ENCODE measurements at regions not wholly inside any gene's neighbourhood (a gene's known extent, or its start where the extent isn't known, plus 50 kb on each side); places are given as distances from the start of the nearest gene placed in this dataset.
"Not testable (repeated sequence)": the region's sequence is repeated elsewhere in the genome, so short reads cannot be mapped to it uniquely, and the experiment has no call there.

DNA sequence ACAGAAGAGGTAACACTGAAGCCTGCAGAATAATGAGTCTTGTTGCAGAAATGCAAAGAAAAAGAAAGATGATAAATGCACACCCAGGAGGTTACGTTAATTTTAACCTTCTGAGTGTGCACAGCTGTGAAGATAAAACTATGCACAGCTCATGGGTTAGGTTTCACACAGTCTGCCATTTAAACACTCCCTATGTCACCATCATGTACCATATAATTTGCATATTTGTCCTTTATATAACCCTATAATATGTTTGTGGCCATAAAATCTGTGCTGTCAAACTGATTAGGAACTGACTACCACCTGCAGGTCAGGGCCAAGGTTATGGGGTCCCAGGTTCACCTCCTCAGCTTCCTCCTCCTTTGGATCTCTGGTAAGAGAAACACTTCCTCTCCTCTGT lies 205.5 kb downstream of the RPIA start:
- no peak for DNase-seq (ENCODE audit: low spot score)
- ChIA-PET CTCF (interaction anchor here (1.1 to 1.8 kb wide), 3 partner anchors 17 to 157 kb away, joined by 3 to 6 read pairs (median 3); no protein-coding TSS in a partner anchor), POLR2A (ENCODE audit: low non-redundant PET) (no interaction called here)
- TF ChIP-seq, protein P1, sequence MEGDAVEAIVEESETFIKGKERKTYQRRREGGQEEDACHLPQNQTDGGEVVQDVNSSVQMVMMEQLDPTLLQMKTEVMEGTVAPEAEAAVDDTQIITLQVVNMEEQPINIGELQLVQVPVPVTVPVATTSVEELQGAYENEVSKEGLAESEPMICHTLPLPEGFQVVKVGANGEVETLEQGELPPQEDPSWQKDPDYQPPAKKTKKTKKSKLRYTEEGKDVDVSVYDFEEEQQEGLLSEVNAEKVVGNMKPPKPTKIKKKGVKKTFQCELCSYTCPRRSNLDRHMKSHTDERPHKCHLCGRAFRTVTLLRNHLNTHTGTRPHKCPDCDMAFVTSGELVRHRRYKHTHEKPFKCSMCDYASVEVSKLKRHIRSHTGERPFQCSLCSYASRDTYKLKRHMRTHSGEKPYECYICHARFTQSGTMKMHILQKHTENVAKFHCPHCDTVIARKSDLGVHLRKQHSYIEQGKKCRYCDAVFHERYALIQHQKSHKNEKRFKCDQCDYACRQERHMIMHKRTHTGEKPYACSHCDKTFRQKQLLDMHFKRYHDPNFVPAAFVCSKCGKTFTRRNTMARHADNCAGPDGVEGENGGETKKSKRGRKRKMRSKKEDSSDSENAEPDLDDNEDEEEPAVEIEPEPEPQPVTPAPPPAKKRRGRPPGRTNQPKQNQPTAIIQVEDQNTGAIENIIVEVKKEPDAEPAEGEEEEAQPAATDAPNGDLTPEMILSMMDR (conservative IDR thresholded peaks at IDR 0.05; ENCODE audit: low read depth) = no peak
- no peak overlapping the region for H3K27ac ChIP-seq

DNA sequence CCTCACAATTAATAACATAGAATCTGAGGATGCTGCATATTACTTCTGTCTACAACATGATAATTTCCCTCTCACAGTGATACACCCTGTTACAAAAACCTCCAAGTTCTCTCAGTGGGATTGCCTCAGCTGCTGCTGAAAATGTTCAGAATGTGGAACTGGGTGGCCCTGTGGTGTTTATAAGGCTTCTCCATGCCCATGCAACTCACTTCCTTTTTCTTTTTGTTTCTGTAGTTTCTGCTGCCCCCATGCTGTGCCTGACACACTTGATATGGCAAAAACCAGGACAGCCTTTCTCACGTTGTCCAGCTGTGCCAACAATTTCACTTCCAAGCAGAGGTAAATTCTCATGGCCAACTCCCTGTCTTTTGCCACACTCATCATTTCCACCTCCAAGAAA lies 206.2 kb downstream of the RPIA start:
- POLR2A ChIA-PET (ENCODE audit: low non-redundant PET) = no interaction called here
- TF ChIP-seq, protein P1 (conservative IDR thresholded peaks at IDR 0.05; ENCODE audit: low read depth) = no peak
- no peak for DNase-seq (ENCODE audit: low spot score)
- no peak overlapping the region for H3K27ac ChIP-seq
- CTCF ChIA-PET = interaction anchor here (0.6 to 1.8 kb wide), 4 partner anchors 17 to 157 kb away, joined by 3 to 6 read pairs (median 3); no protein-coding TSS in a partner anchor

DNA sequence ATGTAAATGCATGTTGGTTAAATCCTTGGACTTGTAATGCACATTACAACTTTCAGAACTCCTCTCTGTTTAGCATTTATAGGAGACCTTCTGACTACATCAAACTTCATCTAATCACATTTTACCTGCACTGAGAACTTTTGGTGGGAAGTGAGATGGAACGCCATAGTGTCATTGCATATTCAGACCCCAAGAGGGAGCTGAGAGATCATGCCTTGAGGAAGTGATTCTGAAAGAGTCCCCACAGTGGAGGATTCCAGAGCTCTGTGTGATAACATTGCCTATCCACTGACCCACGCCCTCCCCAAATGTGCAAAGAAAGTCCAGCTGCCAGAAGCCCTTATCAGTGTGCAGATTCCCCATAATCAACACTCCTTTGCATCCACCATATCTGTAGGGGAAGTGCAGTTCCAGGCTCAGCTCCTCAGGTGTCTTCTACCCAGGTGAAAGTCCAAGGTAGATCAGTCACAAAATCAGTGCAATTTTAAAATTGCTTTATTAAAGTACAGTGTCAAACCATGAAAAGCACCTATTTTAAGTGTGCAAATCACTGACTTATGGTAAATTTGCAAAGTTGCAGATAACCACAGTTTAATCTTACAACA lies 212.4 kb downstream of the RPIA start:
- TF ChIP-seq, protein P1 (conservative IDR thresholded peaks at IDR 0.05; ENCODE audit: low read depth) = peak; percentile 68
- CTCF ChIA-PET = interaction anchor here (0.6 to 1.2 kb wide), 8 partner anchors 10 to 304 kb away, joined by 3 to 7 read pairs (median 3); no protein-coding TSS in a partner anchor
- peak; percentile 40 for DNase-seq (ENCODE audit: low spot score)
- no peak overlapping the region for H3K27ac ChIP-seq
- POLR2A ChIA-PET (ENCODE audit: low non-redundant PET) = no interaction called here

DNA sequence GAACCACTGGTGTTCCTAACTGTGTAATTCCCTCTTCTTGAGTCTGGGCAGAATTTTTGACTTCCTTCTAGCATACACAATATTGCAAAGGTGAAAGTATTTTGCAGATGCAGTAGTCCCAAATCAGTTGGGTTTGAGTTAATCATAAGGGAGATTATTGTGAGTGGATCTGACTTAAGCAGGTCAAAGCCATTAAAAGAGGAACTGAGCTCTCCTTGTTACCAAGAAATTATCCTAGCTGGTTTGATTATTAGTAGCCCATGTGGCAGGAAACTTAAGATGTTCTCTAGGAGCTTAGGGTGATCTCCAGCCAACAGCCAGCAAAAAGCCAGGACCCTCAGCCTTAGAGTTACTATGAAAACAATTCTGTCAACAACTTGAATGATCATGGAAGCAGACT lies 221.8 kb downstream of the RPIA start:
- POLR2A ChIA-PET (ENCODE audit: low non-redundant PET) = no interaction called here
- CTCF ChIA-PET = interaction anchor here (0.7 to 1.6 kb wide), 2 partner anchors 9 to 33 kb away, joined by 4 to 5 read pairs; no protein-coding TSS in a partner anchor
- TF ChIP-seq, protein P1 (conservative IDR thresholded peaks at IDR 0.05; ENCODE audit: low read depth) = no peak
- no peak overlapping the region for H3K27ac ChIP-seq
- no peak for DNase-seq (ENCODE audit: low spot score)

DNA sequence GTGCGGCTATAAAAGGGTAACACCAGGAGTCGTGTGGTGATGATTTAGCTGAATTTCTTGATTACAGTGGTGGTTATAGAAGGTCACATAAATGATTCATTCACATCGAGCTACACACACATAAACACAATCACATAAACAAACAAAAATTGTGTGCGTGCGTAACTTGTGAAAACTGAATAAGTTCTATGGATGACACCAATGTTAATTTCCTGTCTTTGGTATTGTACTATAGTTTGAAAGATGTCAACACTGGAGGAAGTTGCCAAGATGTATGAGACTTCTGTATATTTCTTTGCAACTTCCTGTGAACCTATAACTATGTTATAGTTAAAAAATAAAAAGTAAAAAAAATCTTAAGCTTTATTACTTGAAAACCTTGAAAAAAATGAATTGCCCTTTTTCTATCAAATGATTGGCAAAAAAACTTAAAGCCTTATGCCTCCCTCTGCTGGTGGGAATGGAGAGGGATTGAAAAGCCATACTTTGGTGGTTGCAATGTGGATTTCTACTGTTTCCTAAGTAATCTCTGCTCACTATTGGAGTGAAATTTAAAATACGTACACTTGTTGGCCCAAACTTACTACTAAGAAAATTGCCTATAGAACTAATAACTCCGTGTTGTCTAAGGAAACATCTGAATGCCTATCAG lies 227.7 kb downstream of the RPIA start:
- peak; percentile 5 for DNase-seq (ENCODE audit: low spot score)
- CTCF ChIA-PET = interaction anchor here (0.6 to 1.1 kb wide), 6 partner anchors 10 to 212 kb away, joined by 3 to 9 read pairs (median 3); no protein-coding TSS in a partner anchor

DNA sequence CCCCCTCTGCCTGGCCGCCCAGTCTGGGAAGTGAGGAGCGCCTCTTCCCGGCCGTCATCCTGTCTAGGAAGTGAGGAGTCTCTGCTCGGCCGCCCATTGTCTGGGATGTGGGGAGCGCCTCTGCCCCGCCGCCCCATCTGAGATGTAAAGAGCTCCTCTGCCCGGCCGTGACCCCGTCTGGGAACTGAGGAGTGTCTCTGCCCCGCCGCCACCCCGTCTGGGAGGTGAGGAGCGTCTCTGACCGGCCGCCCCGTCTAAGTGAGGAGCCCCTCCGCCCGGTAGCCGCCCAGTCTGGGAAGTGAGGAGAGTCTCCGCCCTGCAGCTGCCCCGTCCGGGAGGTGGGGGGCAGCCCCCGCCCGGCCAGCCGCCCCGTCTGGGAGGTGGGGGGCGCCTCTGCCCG lies 228.9 kb downstream of the RPIA start:
- CTCF ChIA-PET; H3K27ac ChIP-seq; POLR2A ChIA-PET (ENCODE audit: low non-redundant PET); DNase-seq (ENCODE audit: low spot score): not testable (repeated sequence)

More for the DNA sequence above, 227.7 kb downstream of the RPIA start:
- TF ChIP-seq, protein P1 (conservative IDR thresholded peaks at IDR 0.05; ENCODE audit: low read depth) = peak; percentile 46
- H3K27ac ChIP-seq = no peak overlapping the region
- POLR2A ChIA-PET (ENCODE audit: low non-redundant PET) = no interaction called here

DNA sequence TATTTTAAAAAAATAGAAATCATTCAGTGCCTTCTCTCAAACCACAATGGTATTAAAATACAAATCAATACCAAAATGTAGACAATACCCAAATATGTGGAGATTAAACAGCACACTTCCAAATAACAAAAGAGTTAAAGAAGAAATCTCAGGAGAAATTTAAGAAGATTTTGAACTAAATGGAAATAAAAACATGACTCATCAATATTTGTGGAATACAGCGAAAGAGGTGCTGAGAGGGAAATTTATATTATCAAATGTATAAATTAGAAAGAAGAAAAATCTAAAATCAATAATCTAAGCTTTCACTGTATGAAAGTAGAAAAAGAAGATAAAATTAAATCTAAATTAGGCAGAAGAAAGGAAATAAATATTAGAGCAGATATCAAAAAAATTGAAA lies 233.1 kb downstream of the RPIA start:
- DNase-seq (ENCODE audit: low spot score) = no peak
- ChIA-PET POLR2A (ENCODE audit: low non-redundant PET) (no interaction called here), CTCF (no interaction called here)
- no peak overlapping the region for H3K27ac ChIP-seq
- TF ChIP-seq, protein P1 (conservative IDR thresholded peaks at IDR 0.05; ENCODE audit: low read depth) = no peak

All from RWPE1 (cell line).